Activated CD8-positive, alpha-beta memory T cell treated with anti-CD3 and anti-CD28 coated beads for 24 hours (primary cell): ENCODE measurements at regions not wholly inside any gene's neighbourhood (a gene's known extent, or its start where the extent isn't known, plus 50 kb on each side); places are given as distances from the start of the nearest gene placed in this dataset.
"Not testable (repeated sequence)": the region's sequence is repeated elsewhere in the genome, so short reads cannot be mapped to it uniquely, and the experiment has no call there.

Source experiments
- DNase-seq: peaks from one replicate; pipeline ENCODE4 v3.0.0-alpha.2; 2020

DNA sequence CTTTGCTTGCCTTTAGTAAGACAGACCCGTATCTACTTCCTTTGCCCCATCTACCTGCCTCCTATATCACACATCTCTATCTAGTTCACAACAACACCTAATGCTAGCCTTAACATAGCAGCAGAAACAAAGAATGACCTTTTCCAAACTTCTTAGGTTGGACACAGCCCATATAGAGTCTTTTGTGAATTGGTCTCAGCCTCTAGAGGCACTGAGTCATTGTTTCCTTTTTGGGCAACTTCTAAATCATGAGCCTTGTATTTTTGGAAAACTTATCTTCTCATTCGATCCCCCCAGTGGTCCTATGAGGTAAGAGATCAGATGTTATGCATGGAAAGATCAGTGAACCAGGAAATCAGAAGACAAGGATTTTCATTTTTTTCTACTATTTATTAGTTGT lies 679.4 kb upstream of the USP24 start:
- DNase-seq, result no peak

DNA sequence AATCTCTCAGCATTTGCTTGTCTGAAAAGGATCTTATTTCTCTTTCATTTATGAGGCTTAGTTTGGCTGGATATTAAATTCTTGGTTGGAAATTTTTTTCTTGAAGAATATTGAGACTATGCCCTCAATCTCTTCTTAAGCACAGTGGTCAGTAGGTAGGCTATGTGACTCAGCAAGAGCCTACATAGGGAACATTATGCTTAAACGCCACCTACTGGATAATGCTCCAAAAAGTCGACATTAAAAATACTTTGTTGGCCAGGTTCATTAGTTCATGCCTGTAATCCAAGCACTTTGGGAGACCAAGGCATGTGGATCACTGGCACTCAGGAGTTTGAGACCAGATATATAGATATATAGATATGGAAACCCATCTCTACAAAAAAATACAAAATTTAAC lies 678.0 kb upstream of the USP24 start:
- no peak for DNase-seq

DNA sequence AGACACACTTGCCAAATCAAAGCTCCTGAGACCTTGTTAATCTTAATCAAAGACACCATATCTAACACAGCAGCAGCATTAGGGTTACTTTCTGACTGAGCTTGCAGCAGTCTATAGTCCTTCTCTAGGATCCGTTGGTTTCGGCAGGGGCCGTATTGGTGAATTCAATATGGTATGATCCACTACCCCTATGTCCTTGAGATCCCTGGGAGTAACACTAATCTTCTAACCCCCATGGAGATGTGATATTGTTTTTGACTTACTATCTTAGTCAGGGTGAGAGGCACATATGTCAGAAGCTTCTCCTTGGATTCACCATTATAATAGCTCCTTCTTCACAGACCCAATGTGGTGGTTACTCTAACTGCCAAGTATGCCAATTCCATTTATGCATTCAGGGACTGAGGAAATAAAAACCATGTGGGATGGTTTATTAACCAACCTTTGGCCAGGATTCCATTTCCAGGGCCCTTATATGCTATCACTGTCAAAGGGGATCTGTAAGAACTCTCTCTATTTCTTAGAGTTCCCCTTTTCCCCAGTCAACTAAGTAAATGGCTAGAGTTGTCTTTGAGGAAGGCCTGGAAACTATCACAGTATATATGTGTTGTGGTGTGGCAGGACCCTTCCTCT lies 673.6 kb upstream of the USP24 start:
- DNase-seq, result no peak

DNA sequence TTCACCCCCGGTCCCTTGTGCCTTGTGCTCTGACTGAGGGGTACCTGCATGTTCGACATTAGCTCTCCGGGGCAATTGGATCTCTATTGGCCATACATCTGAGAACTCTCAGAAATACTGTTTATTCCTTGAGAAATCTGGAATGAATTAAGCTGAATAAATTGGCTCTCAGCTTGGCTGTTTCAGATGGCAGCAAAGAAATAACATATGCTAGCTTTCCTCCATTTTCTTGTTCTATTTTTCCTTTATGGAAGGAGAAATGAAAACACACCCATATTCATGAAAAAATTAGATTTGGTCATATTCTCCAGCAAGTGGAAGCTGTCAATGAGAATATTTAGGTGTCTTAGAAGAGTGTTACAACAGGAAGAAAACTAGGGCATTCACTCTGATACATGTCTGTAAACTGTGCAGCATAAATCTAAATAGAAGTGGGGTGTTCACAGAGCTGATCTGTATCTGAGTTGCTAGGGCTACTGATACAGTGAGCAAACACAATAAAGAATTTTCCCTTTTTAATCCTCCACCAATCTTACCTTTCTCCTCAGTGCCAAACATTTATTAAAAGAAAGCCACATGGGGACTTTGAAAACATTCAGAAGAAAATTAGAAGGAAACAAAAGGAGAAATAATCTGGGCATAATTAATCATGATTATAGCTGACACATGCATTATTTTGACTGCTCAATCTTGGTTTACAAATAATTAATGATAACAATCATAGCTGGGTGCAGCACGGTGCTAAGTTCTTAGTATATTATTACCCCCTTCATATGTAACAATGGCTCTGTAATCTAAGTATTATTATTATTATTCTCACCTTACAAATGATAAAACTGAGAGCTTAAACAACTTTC lies 671.9 kb upstream of the USP24 start:
- no peak for DNase-seq

DNA sequence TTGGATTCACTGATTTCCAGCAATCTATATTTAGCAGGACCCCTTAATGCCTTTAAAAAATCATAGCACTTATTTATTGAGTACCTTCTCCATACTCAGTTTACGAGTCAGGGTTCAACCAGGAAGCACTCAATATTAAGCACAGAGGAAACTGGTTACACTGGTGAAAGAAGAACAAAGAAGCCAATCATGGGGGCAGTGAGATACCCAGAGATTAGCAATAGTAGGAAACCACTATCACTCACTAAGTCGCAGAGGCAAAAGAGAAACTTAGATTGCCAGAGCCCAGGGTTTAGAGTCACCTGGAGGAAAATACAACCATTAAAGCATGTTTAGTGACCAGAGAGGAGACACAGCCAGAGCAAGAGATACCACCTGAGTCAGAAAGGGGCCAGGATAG lies 670.5 kb upstream of the USP24 start:
- DNase-seq, result no peak

DNA sequence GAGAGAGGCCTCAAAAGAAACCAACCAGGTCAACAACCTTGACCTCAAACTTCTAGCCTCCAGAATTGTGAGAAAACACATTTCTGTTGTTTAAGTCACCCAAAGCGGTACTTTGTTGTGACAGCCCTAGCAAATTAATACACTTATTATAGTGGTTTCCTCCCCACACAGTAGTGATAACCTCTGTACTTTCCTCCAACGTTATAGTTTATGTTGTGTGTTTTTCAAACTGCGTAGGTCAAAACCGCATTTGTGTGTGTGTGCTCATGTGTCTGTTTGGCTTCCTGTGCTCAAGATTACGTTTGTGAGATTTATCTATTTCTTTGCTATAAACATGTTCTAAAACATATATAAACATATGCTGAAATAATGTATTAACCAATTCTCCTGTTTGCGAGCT lies 667.8 kb upstream of the USP24 start:
- no peak for DNase-seq

DNA sequence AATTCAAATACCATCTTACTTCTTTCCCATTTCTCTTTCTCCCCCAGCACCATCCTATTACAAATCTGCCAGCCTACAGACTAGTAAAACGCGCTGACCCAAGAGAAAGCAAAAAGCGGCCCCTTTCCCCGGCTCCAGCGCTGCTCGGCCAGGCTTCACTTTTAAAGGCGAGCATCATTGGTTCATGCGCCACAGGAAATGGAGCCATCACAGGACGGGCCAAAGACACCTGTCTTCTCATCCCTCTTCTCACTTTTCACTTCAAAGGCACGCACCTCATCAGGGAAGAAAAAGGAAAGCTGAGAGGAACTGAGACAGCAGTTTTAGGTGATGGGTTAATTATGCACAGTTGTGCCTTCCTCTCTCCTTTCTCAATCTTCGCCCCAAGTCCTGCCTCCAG lies 664.2 kb upstream of the USP24 start:
- DNase-seq, result no peak

DNA sequence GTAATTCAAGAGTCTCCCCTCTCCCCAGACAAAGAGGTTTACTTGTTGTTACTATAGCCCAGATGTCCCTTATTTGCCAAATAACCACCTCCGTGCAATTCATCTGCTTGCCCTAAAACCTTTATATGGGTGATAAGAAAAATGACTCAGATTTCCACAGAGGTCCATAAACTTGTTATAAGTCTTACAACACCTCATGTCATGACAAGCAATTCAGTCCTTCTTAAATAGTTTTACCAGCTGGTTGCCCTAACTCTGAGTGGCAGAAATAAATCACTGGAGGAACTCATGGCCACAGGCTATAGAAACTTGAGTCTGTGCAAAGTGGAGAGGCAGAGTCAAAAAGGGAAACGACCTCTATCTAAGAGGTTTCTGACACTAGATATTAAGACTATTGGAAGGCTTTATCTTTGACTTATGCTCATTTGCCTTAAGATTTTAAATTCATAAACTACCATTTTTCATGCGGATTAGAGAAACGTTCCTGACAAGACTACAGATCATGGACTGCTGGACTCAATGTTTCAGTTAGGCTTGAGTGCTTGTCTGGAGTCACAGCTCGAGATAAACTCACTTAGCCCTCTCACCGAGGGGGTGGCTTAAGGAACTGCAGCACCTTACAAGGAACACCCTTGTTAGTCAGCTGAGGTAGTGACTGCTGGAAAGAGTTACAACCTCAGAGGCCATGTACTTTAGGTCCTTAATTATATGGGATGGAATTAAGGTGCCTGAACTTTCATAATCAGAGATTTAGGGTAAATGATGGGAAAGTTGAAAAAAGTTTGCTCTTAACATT lies 662.5 kb upstream of the USP24 start:
- DNase-seq, result no peak

DNA sequence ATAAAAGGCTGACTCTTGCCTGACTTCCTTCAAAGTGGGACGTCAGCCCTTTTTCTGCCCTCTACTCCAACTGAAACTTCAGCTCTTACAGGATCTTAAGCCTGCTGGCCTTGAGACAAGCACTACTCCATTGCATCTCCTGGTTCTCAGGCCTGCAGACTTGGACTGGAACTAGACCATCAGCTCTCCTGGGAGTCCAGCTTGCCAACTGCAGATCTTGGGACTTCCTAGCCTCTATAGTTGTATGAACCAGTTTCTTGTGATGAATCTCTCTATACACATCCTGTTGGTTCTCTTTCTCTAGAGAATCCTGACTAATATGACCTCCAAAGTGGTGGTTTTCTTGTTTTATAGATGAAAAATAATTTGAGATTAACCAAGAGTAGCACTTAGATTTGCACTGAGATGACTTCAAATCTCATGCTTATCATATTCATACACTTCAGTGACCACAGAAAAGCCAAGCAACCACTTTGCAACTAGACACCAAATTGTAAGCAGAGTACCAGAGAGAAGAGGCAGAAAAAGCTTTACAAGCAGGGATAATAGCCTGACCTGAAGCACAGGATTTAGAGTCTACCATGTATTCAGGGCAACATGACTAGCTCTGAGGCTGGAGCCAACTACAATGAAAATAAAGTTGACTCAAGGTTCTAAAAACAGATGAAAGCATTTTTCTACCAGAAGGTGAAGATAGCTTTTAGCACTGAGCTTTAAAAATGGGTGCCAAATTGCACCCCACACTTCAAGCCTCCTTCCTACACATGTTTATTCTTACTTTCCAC lies 661.3 kb upstream of the USP24 start:
- no peak for DNase-seq

DNA sequence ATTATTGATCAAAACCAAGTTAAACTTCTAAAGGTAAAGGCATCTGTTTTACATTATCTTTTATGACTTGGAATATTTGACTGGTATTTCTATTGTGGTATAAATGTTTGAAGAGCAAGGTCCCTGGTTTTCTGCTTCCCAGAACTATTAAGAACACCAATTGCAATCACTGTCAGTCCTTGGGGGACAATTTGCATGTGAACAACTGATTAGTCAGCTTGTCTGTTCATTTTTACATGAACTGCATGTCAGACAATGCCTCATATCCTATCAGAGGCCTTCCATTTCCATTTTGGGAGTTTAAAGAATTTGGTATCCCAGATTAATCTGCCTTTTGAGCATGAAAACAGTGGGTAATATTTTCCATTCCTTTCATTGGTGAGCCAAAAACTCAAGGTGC lies 654.9 kb upstream of the USP24 start:
- DNase-seq, result no peak

DNA sequence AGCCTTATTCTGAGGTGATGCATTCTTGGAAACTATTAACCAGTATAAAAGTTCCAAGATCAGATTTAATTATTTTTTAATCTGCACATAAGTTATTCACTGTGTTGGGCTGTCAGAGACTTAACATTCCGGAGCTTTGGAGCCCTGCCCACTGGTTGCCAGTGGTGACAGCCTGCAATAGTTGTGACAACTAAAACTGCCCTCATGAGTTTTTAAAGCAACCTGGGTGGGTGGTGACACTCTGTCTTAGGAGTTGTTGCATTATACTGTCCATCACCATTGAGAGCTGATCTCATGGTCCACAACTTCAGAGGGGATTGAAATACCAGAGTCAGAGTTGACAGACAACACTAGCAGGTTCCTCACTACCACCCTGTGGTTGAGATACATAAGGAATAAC lies 653.9 kb upstream of the USP24 start:
- no peak for DNase-seq

DNA sequence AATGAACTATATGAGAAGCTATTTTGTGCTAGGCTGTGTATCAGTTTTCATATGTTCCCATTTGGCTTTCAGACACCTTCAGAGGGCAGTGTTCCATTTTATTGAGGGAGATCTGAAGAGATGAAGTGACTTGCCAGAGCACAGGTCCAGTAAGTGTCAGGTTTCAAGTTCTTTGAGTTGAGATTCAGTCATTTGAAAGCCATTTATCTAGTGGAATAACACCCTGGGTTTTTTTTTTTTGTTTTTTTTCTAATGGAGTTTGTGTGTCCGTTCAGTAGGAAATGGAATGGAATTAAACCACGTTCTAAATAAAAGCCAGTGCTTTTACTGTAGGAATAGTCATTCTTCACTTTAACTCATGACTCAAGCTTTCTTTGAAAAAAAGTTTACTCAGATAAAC lies 652.9 kb upstream of the USP24 start:
- DNase-seq, result no peak

DNA sequence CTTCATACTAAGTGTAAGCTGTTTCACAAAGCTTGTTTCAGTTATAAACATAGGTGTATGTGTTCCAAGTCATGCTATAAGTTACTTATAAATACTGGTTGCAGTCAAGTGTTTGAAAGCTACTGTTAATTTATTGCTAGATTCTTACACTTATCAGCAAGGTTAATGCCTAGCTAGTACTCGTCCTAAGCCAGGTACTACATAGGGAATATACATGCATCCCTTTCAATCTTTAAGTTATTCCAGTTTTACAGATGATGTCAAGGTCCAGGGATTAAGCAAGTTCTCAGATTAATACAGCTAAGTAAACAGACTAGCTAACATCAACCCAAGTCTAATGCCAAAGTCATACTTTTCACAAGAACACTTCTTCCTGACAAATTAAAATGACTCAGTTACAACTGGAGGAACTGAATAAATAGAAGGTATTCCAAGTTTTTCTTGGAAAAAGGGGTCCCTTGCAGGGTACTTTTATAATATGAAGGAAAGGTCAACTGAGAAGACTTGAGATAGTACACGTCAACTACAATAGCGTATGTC lies 652.2 kb upstream of the USP24 start:
- DNase-seq, result no peak

DNA sequence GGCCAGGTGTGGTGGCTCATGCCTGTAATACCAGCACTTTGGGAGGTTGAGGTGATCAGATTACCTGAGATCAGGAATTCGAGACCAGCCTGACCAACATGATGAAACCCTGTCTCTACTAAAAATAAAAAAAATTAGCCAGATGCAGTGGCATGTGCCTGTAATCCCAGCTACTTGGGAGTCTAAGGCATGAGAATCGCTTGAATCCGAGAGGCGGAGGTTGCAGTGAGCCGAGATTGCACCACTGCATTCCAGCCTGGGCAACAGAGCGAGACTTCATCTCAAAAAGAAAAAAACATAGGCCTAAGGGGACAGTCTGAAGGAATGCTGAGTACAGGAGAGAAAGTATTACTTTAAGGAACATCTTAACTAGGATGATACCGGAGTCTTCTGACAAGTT lies 650.6 kb upstream of the USP24 start:
- DNase-seq, result not testable (repeated sequence)

DNA sequence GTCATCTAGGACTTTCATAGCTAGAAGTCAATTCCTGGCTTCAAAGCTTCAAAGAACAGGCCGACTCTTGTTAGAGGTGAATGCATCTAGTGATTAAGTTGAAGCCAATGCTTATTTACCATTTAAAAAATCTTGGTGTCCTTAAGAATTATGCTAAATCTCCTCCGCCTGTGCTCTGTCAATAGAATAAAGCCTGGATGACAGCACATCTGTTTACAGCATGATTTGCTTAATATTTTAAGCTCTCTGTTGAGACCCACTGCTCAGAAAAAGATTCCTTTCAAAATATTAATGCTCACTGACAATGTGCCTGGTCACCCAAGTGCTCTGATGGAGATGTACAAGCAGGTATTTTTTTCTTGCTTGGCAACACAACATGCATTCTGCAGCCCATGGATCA lies 649.1 kb upstream of the USP24 start:
- DNase-seq, result no peak

DNA sequence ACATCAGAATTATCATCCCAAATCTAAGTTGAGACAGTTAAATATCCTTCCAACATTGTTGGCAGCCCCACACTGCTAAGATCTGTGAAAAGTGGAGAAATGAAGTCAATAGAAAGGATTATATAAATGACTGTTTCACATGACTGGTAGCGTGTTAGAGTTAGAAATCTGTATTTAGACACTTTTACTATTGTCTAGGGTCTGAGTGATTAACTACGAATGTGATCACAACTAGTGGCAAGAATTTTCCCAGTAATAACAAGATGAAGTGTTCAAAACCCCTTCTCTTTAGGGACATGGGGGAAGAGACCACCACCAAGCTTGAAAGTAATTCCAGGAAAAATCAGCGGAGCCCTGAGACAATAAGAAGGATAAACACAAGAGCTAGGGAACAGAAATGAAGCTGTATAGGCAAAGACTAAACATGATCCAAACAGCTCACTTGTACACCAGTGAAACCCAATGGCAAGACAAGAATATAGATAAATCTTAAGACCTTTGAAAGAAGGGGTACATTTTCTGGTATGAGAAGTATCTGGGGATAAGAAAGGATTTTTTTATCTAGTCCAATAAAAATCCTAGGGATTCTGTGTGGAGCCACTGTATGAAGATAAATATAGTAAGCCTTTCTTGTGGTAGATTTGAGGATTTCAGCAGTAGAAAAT lies 646.6 kb upstream of the USP24 start:
- no peak for DNase-seq

DNA sequence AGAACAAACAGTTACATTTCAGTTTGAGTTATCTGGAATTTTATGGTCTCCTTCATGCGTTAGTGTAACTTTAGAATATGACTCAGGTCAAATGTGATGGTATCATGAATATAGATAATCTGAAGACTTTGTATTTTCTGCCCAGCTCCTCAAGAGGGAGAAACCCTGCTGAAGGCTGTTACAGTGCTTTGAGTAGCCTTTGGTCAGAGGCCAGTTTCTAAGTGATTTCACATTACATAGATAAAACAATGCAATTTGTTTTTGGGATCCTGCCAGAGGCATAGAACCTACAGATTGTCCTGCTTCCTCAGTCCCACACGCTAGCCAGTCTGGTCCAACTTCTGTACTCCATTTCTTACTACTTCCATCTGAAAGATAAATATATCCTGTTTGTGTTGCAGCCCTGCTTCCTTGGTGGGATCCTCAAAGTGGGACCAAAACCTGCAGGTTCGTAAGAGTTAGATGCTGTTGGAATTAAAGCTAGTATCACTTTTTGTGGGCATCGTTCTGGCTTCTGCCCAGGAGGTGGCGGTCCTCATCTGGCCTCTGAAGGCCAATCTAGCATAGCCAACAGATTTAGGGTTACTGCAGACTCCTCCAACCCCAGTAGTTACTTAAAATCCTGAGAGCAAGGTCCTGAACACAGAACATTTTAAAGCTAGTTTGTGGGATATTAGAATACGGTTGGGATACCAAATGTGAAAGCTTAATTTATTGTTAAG lies 645.8 kb upstream of the USP24 start:
- DNase-seq, result no peak

DNA sequence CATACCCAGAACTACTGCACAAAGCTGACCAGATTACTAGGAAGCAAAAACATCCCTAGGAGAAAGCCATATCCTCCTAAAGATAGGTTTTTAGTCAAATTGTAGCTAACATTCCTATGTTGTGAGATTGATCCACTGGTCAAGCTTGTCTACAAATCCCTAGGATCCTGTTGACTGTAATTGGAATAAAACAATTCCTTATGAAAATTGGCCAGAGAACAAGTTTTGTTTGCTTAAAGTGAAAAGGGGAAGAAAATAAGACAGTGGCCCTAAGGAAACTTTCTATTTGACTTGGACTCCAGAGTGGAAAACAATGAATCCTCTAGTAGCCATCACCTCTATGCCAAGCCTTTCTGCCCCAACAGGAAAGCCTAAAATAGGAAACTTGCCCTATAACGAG lies 645.2 kb upstream of the USP24 start:
- no peak for DNase-seq

DNA sequence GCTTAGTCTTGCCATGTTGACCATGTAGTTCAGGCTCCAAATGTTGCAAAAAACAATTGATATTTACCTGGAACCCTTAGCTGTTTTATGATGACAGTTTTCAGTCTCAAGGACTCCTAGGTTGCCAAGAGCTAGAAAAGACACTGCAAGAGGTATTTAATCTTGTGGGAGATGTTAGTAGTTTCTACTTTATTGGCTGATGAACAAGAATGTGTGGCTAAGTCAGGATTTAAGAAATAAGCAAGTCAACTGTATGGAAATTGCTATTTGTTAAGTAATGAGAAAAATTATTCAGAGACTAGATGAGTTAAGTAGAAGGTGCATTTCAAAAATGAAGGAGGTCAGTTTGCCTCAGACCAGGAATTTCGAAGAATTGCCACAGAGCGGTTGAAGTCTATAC lies 639.7 kb upstream of the USP24 start:
- DNase-seq, result no peak

DNA sequence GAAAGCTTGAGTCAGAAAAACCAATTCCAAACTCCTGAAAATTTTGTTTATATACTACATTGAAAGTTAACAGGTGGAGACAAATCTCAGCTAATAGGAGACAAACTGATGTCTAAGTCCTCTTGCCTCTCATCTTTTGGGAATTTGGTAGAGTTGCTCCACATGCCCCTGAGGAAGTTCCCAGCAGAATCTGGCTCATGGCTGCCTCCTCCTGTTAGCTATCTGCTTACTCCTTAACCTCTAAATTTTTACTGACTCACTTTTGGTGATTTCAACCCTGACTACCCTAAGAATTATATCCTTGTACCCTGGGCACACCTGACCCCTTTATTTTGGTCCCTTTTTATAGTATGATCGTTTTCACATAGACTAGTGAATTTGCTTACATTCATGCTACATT lies 633.7 kb upstream of the USP24 start:
- no peak for DNase-seq

DNA sequence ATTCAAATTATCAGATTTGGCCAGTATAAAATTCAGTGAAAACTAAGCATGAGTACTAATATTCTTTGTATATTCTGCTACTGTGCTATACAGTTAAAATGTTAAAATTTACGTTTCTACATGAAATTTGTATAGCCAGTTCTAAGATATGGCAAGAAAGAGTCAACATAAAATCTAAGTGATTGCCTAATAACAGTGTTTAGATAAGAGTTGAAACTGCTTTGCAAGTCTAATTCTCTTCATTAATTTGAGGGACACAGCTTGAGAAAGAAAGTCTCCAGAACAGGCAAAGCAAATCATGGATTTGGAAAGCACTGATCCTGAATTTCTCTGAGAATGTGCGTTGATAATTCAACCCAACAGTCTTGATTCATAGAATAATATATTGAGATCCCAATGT lies 630.9 kb upstream of the USP24 start:
- no peak for DNase-seq

DNA sequence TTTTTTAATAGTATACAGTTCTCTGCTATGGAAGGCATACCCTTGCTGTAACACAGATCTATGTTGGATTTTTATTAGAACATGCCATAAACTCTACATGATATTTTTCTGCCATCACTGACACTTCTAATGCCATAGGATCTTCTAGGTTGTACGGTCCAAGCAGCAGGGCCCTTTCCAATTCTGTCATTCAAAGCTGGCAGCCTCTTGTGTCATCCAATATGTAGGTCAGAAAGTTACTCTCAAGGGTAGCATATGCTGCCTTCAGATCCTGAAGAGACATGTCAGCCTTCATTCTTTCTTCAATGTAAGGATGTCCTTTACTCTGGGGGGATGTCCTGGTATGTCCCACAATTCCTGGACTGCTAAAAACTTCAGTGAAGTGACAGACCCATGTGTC lies 629.2 kb upstream of the USP24 start:
- DNase-seq, result no peak
